22Rv1 (cell line): ENCODE measurements at regions not wholly inside any gene's neighbourhood (a gene's known extent, or its start where the extent isn't known, plus 50 kb on each side); places are given as distances from the start of the nearest gene placed in this dataset.

Experiments
- CTCF ChIP-seq: fragments of 450-650 bp; IDR thresholded peaks from 2 replicates; pipeline ENCODE4 v1.5.1; 2017; ENCODE audit warnings: mild to moderate bottlenecking
- ZFX ChIP-seq: fragments of 450-650 bp; IDR thresholded peaks from 2 replicates; pipeline ENCODE4 v1.6.1; 2017; ENCODE audit warnings: antibody characterized with exemption, borderline replicate concordance

GRCh38 chr5:148723143-148723542 lies 68.8 kb upstream of the HTR4 start:
- TF ChIP-seq CTCF (no peak), ZFX (no peak)
